Fibroblast of pulmonary artery (primary cell): ENCODE measurements at regions not wholly inside any gene's neighbourhood (a gene's known extent, or its start where the extent isn't known, plus 50 kb on each side); places are given as distances from the start of the nearest gene placed in this dataset.

ENCODE experiments used
- DNase-seq: peaks from one replicate; pipeline ENCODE4 v3.0.0-alpha.2; 2010; ENCODE audit warnings: low read depth
- H3K4me3 ChIP-seq: replicated peaks from 2 replicates; pipeline ENCODE4 v1.5.1; 2011; ENCODE audit warnings: low read depth, mild to moderate bottlenecking, control low read depth, low read length, moderate library complexity
- TF ChIP-seq, protein P1 (sequence below): IDR thresholded peaks from 2 replicates; pipeline ENCODE4 v1.5.1; 2011; ENCODE audit warnings: mild to moderate bottlenecking, control low read depth, low read length, inconsistent platforms; ENCODE audit errors: missing control alignments

- TF ChIP-seq, protein P1, sequence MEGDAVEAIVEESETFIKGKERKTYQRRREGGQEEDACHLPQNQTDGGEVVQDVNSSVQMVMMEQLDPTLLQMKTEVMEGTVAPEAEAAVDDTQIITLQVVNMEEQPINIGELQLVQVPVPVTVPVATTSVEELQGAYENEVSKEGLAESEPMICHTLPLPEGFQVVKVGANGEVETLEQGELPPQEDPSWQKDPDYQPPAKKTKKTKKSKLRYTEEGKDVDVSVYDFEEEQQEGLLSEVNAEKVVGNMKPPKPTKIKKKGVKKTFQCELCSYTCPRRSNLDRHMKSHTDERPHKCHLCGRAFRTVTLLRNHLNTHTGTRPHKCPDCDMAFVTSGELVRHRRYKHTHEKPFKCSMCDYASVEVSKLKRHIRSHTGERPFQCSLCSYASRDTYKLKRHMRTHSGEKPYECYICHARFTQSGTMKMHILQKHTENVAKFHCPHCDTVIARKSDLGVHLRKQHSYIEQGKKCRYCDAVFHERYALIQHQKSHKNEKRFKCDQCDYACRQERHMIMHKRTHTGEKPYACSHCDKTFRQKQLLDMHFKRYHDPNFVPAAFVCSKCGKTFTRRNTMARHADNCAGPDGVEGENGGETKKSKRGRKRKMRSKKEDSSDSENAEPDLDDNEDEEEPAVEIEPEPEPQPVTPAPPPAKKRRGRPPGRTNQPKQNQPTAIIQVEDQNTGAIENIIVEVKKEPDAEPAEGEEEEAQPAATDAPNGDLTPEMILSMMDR: no peak
- DNase-seq: no peak
- no peak overlapping the region for H3K4me3 ChIP-seq
Measured at GRCh38 chr6:140912686-140913085, 1220.0 kb upstream of the GJE1 start.

DNA sequence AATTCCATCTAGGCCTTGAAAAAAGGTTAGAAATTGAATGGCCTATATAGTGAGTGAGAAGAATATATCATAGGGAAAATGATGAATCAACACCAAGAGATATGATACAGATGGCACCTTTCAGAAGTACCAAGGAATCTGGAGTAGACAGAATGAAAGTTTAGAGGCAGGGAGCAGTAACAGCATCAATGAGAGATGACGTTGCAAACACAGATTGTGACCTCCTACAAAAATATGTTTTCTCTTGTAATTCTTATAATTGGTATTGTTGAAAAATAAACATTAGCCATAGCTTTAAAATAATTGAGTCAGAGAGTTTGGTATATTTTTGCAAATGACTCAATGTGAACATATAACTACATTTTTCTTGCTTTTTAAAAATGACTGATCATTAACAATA, 1223.1 kb upstream of the GJE1 start:
- DNase-seq: no peak
- H3K4me3 ChIP-seq: no peak overlapping the region
- TF ChIP-seq, protein P1: no peak

DNA sequence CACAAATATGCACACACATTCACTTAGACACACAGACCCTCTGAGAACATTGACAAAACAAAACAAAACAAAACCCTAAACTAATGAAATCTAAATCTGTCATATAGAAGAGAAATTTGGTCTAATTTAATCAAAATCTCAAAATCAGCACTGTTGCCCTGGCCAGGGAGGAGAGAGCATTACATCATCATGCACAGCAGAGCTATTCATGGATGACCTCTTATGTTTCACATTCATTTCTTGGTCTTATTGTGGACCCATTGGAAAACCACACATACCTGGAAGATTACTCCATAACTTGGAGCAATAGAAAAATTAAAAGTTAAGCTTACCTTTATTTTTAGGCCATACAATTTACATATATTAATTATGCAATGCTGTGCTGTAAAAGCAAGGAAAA, 1223.6 kb upstream of the GJE1 start:
- peak; percentile 23 for DNase-seq
- TF ChIP-seq, protein P1: no peak
- H3K4me3 ChIP-seq: no peak overlapping the region

DNA sequence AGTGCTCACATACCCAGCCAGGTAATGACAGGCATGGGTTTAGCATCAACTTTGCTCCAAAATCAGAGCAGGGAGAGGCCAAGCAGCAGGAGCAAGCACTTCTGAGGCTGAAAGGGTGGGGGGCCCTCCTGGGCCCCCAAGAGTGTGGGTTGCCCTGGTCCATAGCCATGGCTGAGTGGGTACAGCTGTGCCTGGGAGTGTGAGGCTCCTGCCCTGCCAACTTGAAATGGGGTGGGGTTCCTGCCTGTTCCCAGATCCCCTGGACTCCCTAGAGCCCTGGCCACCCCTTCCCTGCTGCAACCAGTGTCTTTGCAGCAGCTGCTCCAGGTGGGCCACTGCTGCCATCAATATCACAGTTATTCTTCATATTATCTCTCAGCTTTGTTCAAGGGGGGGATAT, 1224.2 kb upstream of the GJE1 start:
- no peak for DNase-seq
- H3K4me3 ChIP-seq: no peak overlapping the region
- TF ChIP-seq, protein P1: no peak

GRCh38 chr6:140907235-140907634, 1225.5 kb upstream of the GJE1 start:
- TF ChIP-seq, protein P1: no peak

DNA sequence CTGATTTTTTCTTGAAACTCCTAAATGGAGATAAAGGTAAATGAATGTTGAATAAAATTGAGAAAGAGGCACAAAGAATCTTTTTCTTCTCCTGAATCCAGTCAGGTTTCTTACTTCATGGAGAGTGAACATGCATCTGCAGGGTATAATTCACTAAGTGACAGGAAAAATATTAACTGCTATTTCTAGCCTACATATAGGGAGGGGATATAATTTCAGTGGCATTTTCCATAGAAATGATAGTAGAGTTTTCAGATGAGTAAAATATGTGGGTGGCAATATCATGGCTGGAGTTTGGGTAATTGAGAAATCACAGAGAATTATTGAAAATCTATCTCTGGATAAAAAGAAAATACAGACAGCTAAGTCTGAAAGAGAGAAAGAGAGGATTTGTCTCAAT, 1227.0 kb upstream of the GJE1 start:
- DNase-seq: no peak
- H3K4me3 ChIP-seq: no peak overlapping the region
- TF ChIP-seq, protein P1: no peak

More at GRCh38 chr6:140907235-140907634, 1225.5 kb upstream of the GJE1 start:
- no peak for DNase-seq
- H3K4me3 ChIP-seq: no peak overlapping the region

DNA sequence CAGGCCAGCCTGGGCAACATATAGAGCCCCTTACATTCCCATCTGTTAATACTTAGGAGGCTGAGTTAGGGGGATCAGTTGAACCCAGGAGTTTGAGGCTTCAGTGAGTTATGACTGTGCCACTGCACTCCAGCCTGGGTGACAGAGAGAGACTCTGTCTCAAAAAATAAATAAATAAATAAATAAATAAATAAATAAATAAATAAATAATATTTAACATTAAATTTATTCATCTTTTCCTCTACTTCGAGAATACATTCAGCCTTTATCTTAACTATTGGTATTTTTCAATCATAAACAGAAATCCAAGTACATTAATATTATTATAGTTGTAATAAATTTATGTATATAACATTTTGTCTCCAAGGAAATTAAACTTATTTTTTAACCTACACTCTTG, 1227.7 kb upstream of the GJE1 start:
- H3K4me3 ChIP-seq: no peak overlapping the region
- TF ChIP-seq, protein P1: no peak
- no peak for DNase-seq
